ENCODE measurements at regions not wholly inside any gene's neighbourhood (a gene's known extent, or its start where the extent isn't known, plus 50 kb on each side); places are given as distances from the start of the nearest gene placed in this dataset.

DNA sequence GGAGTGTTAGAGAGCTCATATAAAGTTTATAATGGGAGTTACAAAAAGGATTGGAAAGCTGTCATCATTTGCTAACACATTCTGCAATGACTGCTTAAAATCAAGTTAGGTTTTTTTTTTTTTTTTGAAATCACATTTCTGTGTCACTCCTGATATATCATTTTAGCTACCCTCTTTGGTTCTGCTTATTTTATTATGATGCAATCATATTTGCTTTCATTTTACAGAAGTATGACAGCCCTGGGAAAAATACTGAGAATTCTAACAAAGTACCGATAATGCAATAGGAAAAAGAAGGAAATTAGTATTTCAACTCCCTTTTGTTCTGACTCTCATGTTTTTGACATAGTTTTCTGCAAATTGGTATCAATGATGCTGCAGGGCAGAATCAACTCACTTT, 71.6 kb upstream of the MDGA2 start:
- H3K36me3 ChIP-seq (ENCODE audit: control insufficient read depth in 2 of 2, extremely low read depth in 1 of 2, insufficient read depth in 2 of 2, low read length in 2 of 2) = no peaks in the 10 kb centered on the region
- no peak overlapping the region for H3K27ac ChIP-seq (ENCODE audit: control insufficient read depth, insufficient read depth, low read length)
- H2AFZ ChIP-seq (ENCODE audit: control insufficient read depth, low read length) = no peak overlapping the region
- H3K27me3 ChIP-seq (ENCODE audit: control insufficient read depth, extremely low read depth, insufficient read depth, low read length) = no peaks in the 10 kb centered on the region
- no peaks in the 10 kb centered on the region for H4K20me1 ChIP-seq (ENCODE audit: control insufficient read depth, extremely low read depth, insufficient read depth, low read length)
- H3K4me2 ChIP-seq (ENCODE audit: control insufficient read depth, extremely low read depth, insufficient read depth, low read depth, low read length) = no peak overlapping the region
- no peak for DNase-seq (ENCODE audit: low read depth, low spot score)
- no peak overlapping the region for H3K4me3 ChIP-seq (ENCODE audit: control insufficient read depth in 2 of 3, extremely low read depth in 1 of 3, insufficient read depth in 2 of 3, low read depth in 1 of 3, low read length in 3 of 3)
- H3K9me3 ChIP-seq (ENCODE audit: control insufficient read depth, low read depth, low read length) = no peaks in the 10 kb centered on the region
- TF ChIP-seq EZH2 (IDR thresholded peaks at IDR 0.05; ENCODE audit: low read length) = no peak
- TF ChIP-seq, protein P1, sequence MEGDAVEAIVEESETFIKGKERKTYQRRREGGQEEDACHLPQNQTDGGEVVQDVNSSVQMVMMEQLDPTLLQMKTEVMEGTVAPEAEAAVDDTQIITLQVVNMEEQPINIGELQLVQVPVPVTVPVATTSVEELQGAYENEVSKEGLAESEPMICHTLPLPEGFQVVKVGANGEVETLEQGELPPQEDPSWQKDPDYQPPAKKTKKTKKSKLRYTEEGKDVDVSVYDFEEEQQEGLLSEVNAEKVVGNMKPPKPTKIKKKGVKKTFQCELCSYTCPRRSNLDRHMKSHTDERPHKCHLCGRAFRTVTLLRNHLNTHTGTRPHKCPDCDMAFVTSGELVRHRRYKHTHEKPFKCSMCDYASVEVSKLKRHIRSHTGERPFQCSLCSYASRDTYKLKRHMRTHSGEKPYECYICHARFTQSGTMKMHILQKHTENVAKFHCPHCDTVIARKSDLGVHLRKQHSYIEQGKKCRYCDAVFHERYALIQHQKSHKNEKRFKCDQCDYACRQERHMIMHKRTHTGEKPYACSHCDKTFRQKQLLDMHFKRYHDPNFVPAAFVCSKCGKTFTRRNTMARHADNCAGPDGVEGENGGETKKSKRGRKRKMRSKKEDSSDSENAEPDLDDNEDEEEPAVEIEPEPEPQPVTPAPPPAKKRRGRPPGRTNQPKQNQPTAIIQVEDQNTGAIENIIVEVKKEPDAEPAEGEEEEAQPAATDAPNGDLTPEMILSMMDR (optimal IDR thresholded peaks at IDR 0.05 in 1 of 3, IDR thresholded peaks at IDR 0.05 in 1 of 3, conservative IDR thresholded peaks at IDR 0.05 in 1 of 3; ENCODE audit: extremely low read depth in 1 of 3, insufficient read depth in 2 of 3, low read length in 3 of 3) = no peak
- FAIRE-seq = no peak
- H3K79me2 ChIP-seq (ENCODE audit: control insufficient read depth, insufficient read depth, low read length) = no peaks in the 10 kb centered on the region
- no peaks in the 10 kb centered on the region for H3K4me1 ChIP-seq (ENCODE audit: control insufficient read depth, extremely low read depth, insufficient read depth, low read length)
- no peak overlapping the region for H3K9ac ChIP-seq (ENCODE audit: control insufficient read depth, extremely low read depth, insufficient read depth, low read length)
- no peaks in the 10 kb centered on the region for H3K9me1 ChIP-seq (ENCODE audit: control insufficient read depth, extremely low read depth, insufficient read depth, low read length)
- dilution Hi-C loops (cut with MboI; ENCODE audit: extremely low pct_ligation_motif_present, low sequenced_read_pairs) = no loop called here

DNA sequence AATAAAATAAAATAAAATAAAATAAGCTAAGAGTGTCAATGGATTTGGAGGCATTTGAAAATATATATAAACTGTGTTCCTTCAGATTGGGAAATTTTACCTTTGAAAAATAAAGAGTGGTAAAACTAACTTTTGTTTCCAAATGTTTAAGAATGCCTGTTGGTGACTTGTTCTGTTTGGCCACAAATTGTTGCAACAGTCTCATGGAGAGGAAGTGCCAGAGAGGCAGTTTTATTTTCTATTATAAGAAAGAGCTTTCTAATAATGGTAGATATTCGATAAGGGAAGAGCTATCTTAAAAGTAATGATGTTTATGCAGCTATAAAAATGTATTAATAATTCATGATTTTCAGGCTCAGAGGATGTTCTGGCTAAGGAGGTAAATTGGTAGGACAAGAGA, 68.8 kb upstream of the MDGA2 start:
- FAIRE-seq (no peak), DNase-seq (ENCODE audit: low read depth, low spot score) (no peak)
- no peaks in the 10 kb centered on the region for H3K4me1 ChIP-seq (ENCODE audit: control insufficient read depth, extremely low read depth, insufficient read depth, low read length)
- H3K36me3 ChIP-seq (ENCODE audit: control insufficient read depth in 2 of 2, extremely low read depth in 1 of 2, insufficient read depth in 2 of 2, low read length in 2 of 2) = no peaks in the 10 kb centered on the region
- no peaks in the 10 kb centered on the region for H3K9me3 ChIP-seq (ENCODE audit: control insufficient read depth, low read depth, low read length)
- no peaks in the 10 kb centered on the region for H3K9me1 ChIP-seq (ENCODE audit: control insufficient read depth, extremely low read depth, insufficient read depth, low read length)
- no peak overlapping the region for H3K9ac ChIP-seq (ENCODE audit: control insufficient read depth, extremely low read depth, insufficient read depth, low read length)
- H3K79me2 ChIP-seq (ENCODE audit: control insufficient read depth, insufficient read depth, low read length) = no peaks in the 10 kb centered on the region
- dilution Hi-C loops (cut with MboI; ENCODE audit: extremely low pct_ligation_motif_present, low sequenced_read_pairs) = no loop called here
- H3K27me3 ChIP-seq (ENCODE audit: control insufficient read depth, extremely low read depth, insufficient read depth, low read length) = no peaks in the 10 kb centered on the region
- H4K20me1 ChIP-seq (ENCODE audit: control insufficient read depth, extremely low read depth, insufficient read depth, low read length) = no peaks in the 10 kb centered on the region
- H3K4me2 ChIP-seq (ENCODE audit: control insufficient read depth, extremely low read depth, insufficient read depth, low read depth, low read length) = no peak overlapping the region
- H3K4me3 ChIP-seq (ENCODE audit: control insufficient read depth in 2 of 3, extremely low read depth in 1 of 3, insufficient read depth in 2 of 3, low read depth in 1 of 3, low read length in 3 of 3) = no peak overlapping the region
- TF ChIP-seq, protein P1 (optimal IDR thresholded peaks at IDR 0.05 in 1 of 3, IDR thresholded peaks at IDR 0.05 in 1 of 3, conservative IDR thresholded peaks at IDR 0.05 in 1 of 3; ENCODE audit: extremely low read depth in 1 of 3, insufficient read depth in 2 of 3, low read length in 3 of 3) = no peak
- no peak for TF ChIP-seq EZH2 (IDR thresholded peaks at IDR 0.05; ENCODE audit: low read length)
- H2AFZ ChIP-seq (ENCODE audit: control insufficient read depth, low read length) = no peak overlapping the region
- H3K27ac ChIP-seq (ENCODE audit: control insufficient read depth, insufficient read depth, low read length) = no peak overlapping the region
